PC-9 (cell line): ENCODE measurements at regions not wholly inside any gene's neighbourhood (a gene's known extent, or its start where the extent isn't known, plus 50 kb on each side); places are given as distances from the start of the nearest gene placed in this dataset.

Experiments used
- BruUV-seq: library from RNA; stranded (reverse); fragments of 400-500 nt; replicated peaks from 2 replicates; lab custom pipeline; 2021; lab: Mats Ljungman, UMichigan
- CTCF ChIA-PET: fragments of 300-600 bp; sonication (Branson Sonifier 250); formaldehyde crosslinking; loops from one replicate; lab custom pipeline; 2022; ENCODE audit warnings: antibody characterized with exemption; lab: Charles Lee
- POLR2A ChIA-PET: fragments of 300-600 bp; sonication (Branson Sonifier 250); formaldehyde crosslinking; loops from one replicate; lab custom pipeline; 2022; ENCODE audit warnings: antibody characterized with exemption; ENCODE audit not compliant: unreplicated experiment; lab: Charles Lee
- DNase-seq, 2 experiments: peaks; one replicate each; pipeline versions ENCODE4 v3.0.0 to v3.0.0-alpha.2; 2015 to 2022; ENCODE audit warnings: mixed read lengths in 1 of 2
- H2AFZ ChIP-seq: fragments of 200-600 bp; sonication (generic); 2 replicates; pipeline ENCODE4 v1.8.1; 2017; ENCODE audit warnings: antibody characterized with exemption
- H3F3A ChIP-seq: fragments of 200-600 bp; sonication (generic); 2 replicates; pipeline ENCODE4 v1.8.1; 2017; ENCODE audit warnings: antibody characterized with exemption, mild to moderate bottlenecking, low read depth; ENCODE audit not compliant: insufficient read depth
- H3K27ac ChIP-seq: fragments of 200-600 bp; sonication (generic); 2 replicates; pipeline ENCODE4 v1.6.1; 2016; ENCODE audit warnings: mixed run types
- H3K27me3 ChIP-seq: fragments of 200-600 bp; sonication (generic); 2 replicates; pipeline ENCODE4 v1.6.1; 2016; ENCODE audit warnings: low read depth, mixed run types; ENCODE audit not compliant: insufficient read depth
- H3K36me3 ChIP-seq: fragments of 200-600 bp; sonication (generic); 2 replicates; pipeline ENCODE4 v1.6.1; 2016; ENCODE audit warnings: low read depth, mixed run types
- H3K4me1 ChIP-seq: fragments of 200-600 bp; sonication (generic); replicated peaks from 2 replicates; pipeline ENCODE4 v1.6.1; 2016; ENCODE audit warnings: mixed run types; ENCODE audit not compliant: insufficient read depth
- H3K4me2 ChIP-seq: fragments of 200-600 bp; sonication (generic); 2 replicates; pipeline ENCODE4 v1.6.1; 2017; ENCODE audit warnings: mixed run types
- H3K4me3 ChIP-seq: fragments of 200-600 bp; sonication (generic); 2 replicates; pipeline ENCODE4 v1.6.1; 2016; ENCODE audit warnings: mixed run types
- H3K79me2 ChIP-seq: fragments of 200-600 bp; sonication (generic); 2 replicates; pipeline ENCODE4 v1.6.1; 2017; ENCODE audit warnings: low read depth, mixed run types
- H3K9me2 ChIP-seq: fragments of 200-600 bp; sonication (generic); 2 replicates; pipeline ENCODE4 v1.8.1; 2017; ENCODE audit warnings: mild to moderate bottlenecking; ENCODE audit not compliant: insufficient read depth
- H3K9me3 ChIP-seq: fragments of 200-600 bp; sonication (generic); 2 replicates; pipeline ENCODE4 v1.8.1; 2016; ENCODE audit warnings: low read depth; ENCODE audit not compliant: insufficient read depth
- H4K20me1 ChIP-seq: fragments of 200-600 bp; sonication (generic); 2 replicates; pipeline ENCODE4 v1.8.1; 2017; ENCODE audit not compliant: insufficient read depth
- CTCF ChIP-seq: fragments of 200-600 bp; sonication (generic); conservative IDR thresholded peaks from 2 replicates; pipeline ENCODE4 v1.6.1; 2017; ENCODE audit warnings: mixed run types, antibody characterized with exemption, mild to moderate bottlenecking, moderate library complexity
- EZH2 ChIP-seq: fragments of 200-600 bp; sonication (generic); IDR thresholded peaks from 2 replicates; pipeline ENCODE4 v1.8.0; 2017; ENCODE audit warnings: antibody characterized with exemption, low read depth
- intact Hi-C: fragments of 100-400 bp; cut with micrococcal nuclease; formaldehyde crosslinking; loops from one replicate; pipeline ENCODE4 v1.10.0; 2022; ENCODE audit not compliant: unreplicated experiment

- Histone ChIP-seq H3K27me3 (no peaks in the 10 kb centered on the region), H3K4me3 (no peak overlapping the region), H3K9me2 (no peaks in the 10 kb centered on the region), H3K27ac (no peak overlapping the region), H3F3A (no peaks in the 10 kb centered on the region), H3K79me2 (no peaks in the 10 kb centered on the region), H3K9me3 (no peaks in the 10 kb centered on the region), H4K20me1 (no peaks in the 10 kb centered on the region), H3K4me2 (no peak overlapping the region), H3K4me1 (no peaks in the 10 kb centered on the region), H3K36me3 (no peaks in the 10 kb centered on the region), H2AFZ (no peak overlapping the region)
- intact Hi-C loops, result no loop called here
- DNase-seq, result no peak
- TF ChIP-seq EZH2, result no peak
- no peak for TF ChIP-seq CTCF
- POLR2A ChIA-PET, result no interaction called here
- CTCF ChIA-PET, result no interaction called here
- no TSS peak for BruUV-seq
Observed at GRCh38 chr6:120652506-120652905, 681.8 kb downstream of the TBC1D32 start.

- H3F3A ChIP-seq, result no peaks in the 10 kb centered on the region
- ChIA-PET POLR2A (no interaction called here), CTCF (no interaction called here)
- no peak overlapping the region for H3K4me3 ChIP-seq
- H3K4me2 ChIP-seq, result no peak overlapping the region
- BruUV-seq, result no TSS peak
- intact Hi-C loops, result no loop called here
- H3K27me3 ChIP-seq, result no peaks in the 10 kb centered on the region
- H3K36me3 ChIP-seq, result no peaks in the 10 kb centered on the region
- H3K79me2 ChIP-seq, result no peaks in the 10 kb centered on the region
- H3K27ac ChIP-seq, result no peak overlapping the region
- no peaks in the 10 kb centered on the region for H3K9me3 ChIP-seq
- no peak for DNase-seq
- H4K20me1 ChIP-seq, result no peaks in the 10 kb centered on the region
- H3K4me1 ChIP-seq, result no peaks in the 10 kb centered on the region; the same call in 1 of the 2 replicates
- TF ChIP-seq EZH2 (no peak), CTCF (no peak)
- no peaks in the 10 kb centered on the region for H3K9me2 ChIP-seq
- no peak overlapping the region for H2AFZ ChIP-seq
Observed at GRCh38 chr6:120648713-120649112, 685.6 kb downstream of the TBC1D32 start.

- H3K36me3 ChIP-seq, result no peaks in the 10 kb centered on the region
- intact Hi-C loops, result no loop called here
- H3K79me2 ChIP-seq, result no peaks in the 10 kb centered on the region
- TF ChIP-seq EZH2, result no peak
- ChIA-PET POLR2A (no interaction called here), CTCF (no interaction called here)
- no peak for DNase-seq
- H3K27me3 ChIP-seq, result no peaks in the 10 kb centered on the region
- H3K4me2 ChIP-seq, result no peak overlapping the region
- no peaks in the 10 kb centered on the region for H3K9me3 ChIP-seq
- no peak overlapping the region for H3K27ac ChIP-seq
- H3K9me2 ChIP-seq, result no peaks in the 10 kb centered on the region
- no peaks in the 10 kb centered on the region; the same call in 1 of the 2 replicates for H3K4me1 ChIP-seq
- no peaks in the 10 kb centered on the region for H4K20me1 ChIP-seq
- no peak overlapping the region for H3K4me3 ChIP-seq
- H2AFZ ChIP-seq, result 0 out of 2 replicates have a peak overlapping the region, but pooled peaks have one; percentile 9
- BruUV-seq, result no TSS peak
- no peaks in the 10 kb centered on the region for H3F3A ChIP-seq
Observed at GRCh38 chr6:120646101-120646500, 688.2 kb downstream of the TBC1D32 start.

- ChIA-PET CTCF (no interaction called here), POLR2A (no interaction called here)
- no peaks in the 10 kb centered on the region for H3K4me1 ChIP-seq
- no peaks in the 10 kb centered on the region for H4K20me1 ChIP-seq
- H3K9me3 ChIP-seq, result no peaks in the 10 kb centered on the region
- H3K4me2 ChIP-seq, result no peak overlapping the region
- intact Hi-C loops, result no loop called here
- DNase-seq, result no peak
- no peaks in the 10 kb centered on the region for H3K27me3 ChIP-seq
- H3K9me2 ChIP-seq, result 0 out of 2 replicates have a peak, but pooled peaks cover 6% of the 10 kb centered on the region
- H3K79me2 ChIP-seq, result no peaks in the 10 kb centered on the region
- no TSS peak for BruUV-seq
- no peak overlapping the region for H3K27ac ChIP-seq
- no peak overlapping the region for H3K4me3 ChIP-seq
- no peak for TF ChIP-seq CTCF
- no peak for TF ChIP-seq EZH2
- no peak overlapping the region for H2AFZ ChIP-seq
- no peaks in the 10 kb centered on the region for H3F3A ChIP-seq
- no peaks in the 10 kb centered on the region for H3K36me3 ChIP-seq
Observed at GRCh38 chr6:120632975-120633374, 701.3 kb downstream of the TBC1D32 start.
